Naive thymus-derived CD4-positive, alpha-beta T cell (primary cell): ENCODE measurements at regions not wholly inside any gene's neighbourhood (a gene's known extent, or its start where the extent isn't known, plus 50 kb on each side); places are given as distances from the start of the nearest gene placed in this dataset.

Experiments
- ATAC-seq: fragments of 150-1000 bp; cut with Tn5 transposase; 2 replicates; pipeline ENCODE4 v1.10.0; 2021; ENCODE audit warnings: mild to moderate bottlenecking, moderate library complexity
- CTCF ChIA-PET: fragments of 350-600 bp; sonication (Branson Sonifier 250); formaldehyde crosslinking; loops from one replicate; lab custom pipeline; 2021; ENCODE audit warnings: antibody characterized with exemption; lab: Charles Lee
- POLR2A ChIA-PET: fragments of 350-600 bp; sonication (Branson Sonifier 250); formaldehyde crosslinking; loops from one replicate; lab custom pipeline; 2021; ENCODE audit warnings: antibody characterized with exemption, inconsistent platforms; lab: Charles Lee
- DNase-seq, 9 donors: peaks; one replicate each; pipeline versions ENCODE4 v3.0.0 to v3.0.0-alpha.2; 2020 to 2022; ENCODE audit warnings: mixed read lengths in 1 of 9
- H3K27ac ChIP-seq: one replicate; pipeline ENCODE4 v1.7.0; 2013; ENCODE audit warnings: mild to moderate bottlenecking, low read depth, low read length, moderate library complexity
- H3K27me3 ChIP-seq, 2 donors: one replicate each; pipeline ENCODE4 v1.7.0; 2013; ENCODE audit warnings: low read length in 2 of 2, mild to moderate bottlenecking in 2 of 2, moderate library complexity in 2 of 2; ENCODE audit not compliant: control insufficient read depth in 2 of 2, insufficient read depth in 2 of 2
- H3K36me3 ChIP-seq, 3 experiments: 1 replicate in 2 of 3; 2 replicates in 1 of 3; pipeline ENCODE4 v1.7.0; 2013; ENCODE audit warnings: low read length in 3 of 3, mild to moderate bottlenecking in 3 of 3, moderate library complexity in 1 of 3; ENCODE audit not compliant: insufficient read depth in 3 of 3, control insufficient read depth in 2 of 3
- H3K4me1 ChIP-seq, 2 donors: one replicate each; pipeline ENCODE4 v1.7.0; 2013; ENCODE audit warnings: low read length in 2 of 2, mild to moderate bottlenecking in 2 of 2, moderate library complexity in 1 of 2; ENCODE audit not compliant: control insufficient read depth in 2 of 2, insufficient read depth in 2 of 2
- H3K4me3 ChIP-seq: 2 replicates; pipeline ENCODE4 v1.7.0; 2013; ENCODE audit warnings: mild to moderate bottlenecking, low read length
- H3K9me3 ChIP-seq, 3 experiments: 1 replicate in 2 of 3; 2 replicates in 1 of 3; pipeline ENCODE4 v1.7.0; 2013; ENCODE audit warnings: low read length in 3 of 3; ENCODE audit not compliant: control insufficient read depth in 2 of 3
- H3K27ac Mint-ChIP-seq, 9 donors: one replicate each; pipeline ENCODE4 v1.8.0; 2020 to 2022; ENCODE audit warnings: mixed read lengths in 9 of 9, mild to moderate bottlenecking in 8 of 9, moderate library complexity in 5 of 9, inconsistent platforms in 2 of 9
- H3K27me3 Mint-ChIP-seq, 5 donors: one replicate each; pipeline ENCODE4 v1.8.0; 2021 to 2022; ENCODE audit warnings: mixed read lengths in 5 of 5, mild to moderate bottlenecking in 1 of 5
- H3K36me3 Mint-ChIP-seq, 5 donors: one replicate each; pipeline ENCODE4 v1.8.0; 2020 to 2022; ENCODE audit warnings: mixed read lengths in 5 of 5, mild to moderate bottlenecking in 3 of 5, inconsistent platforms in 1 of 5
- H3K4me1 Mint-ChIP-seq, 7 donors: one replicate each; pipeline ENCODE4 v1.8.0; 2020 to 2022; ENCODE audit warnings: mixed read lengths in 7 of 7, mild to moderate bottlenecking in 3 of 7, inconsistent platforms in 1 of 7
- H3K4me3 Mint-ChIP-seq, 10 donors: one replicate each; pipeline ENCODE4 v1.8.0; 2020 to 2022; ENCODE audit warnings: mild to moderate bottlenecking in 10 of 10, mixed read lengths in 10 of 10, moderate library complexity in 6 of 10, inconsistent platforms in 2 of 10
- H3K9me3 Mint-ChIP-seq, 11 donors: one replicate each; pipeline ENCODE4 v1.8.0; 2020 to 2022; ENCODE audit warnings: mixed read lengths in 11 of 11, mild to moderate bottlenecking in 4 of 11, inconsistent platforms in 1 of 11, moderate library complexity in 1 of 11
- intact Hi-C, 2 donors: fragments of 100-400 bp; cut with micrococcal nuclease; formaldehyde crosslinking; loops; one replicate each; pipeline ENCODE4 v1.15.1; 2023

- H3K4me1 Mint-ChIP-seq, result peaks cover 0 to 2% (median 0%) of the 10 kb centered on the region in 7 donors
- no peaks in the 10 kb centered on the region for H3K36me3 ChIP-seq
- H3K9me3 Mint-ChIP-seq, result peaks cover 0 to 2% (median 0%) of the 10 kb centered on the region in 11 donors
- intact Hi-C loops, result no loop called here
- no peak overlapping the region for H3K4me3 Mint-ChIP-seq
- DNase-seq (no peak), ATAC-seq (no peak)
- H3K27me3 ChIP-seq, result no peaks in the 10 kb centered on the region
- H3K36me3 Mint-ChIP-seq, result no peaks in the 10 kb centered on the region
- H3K27ac ChIP-seq, result no peak overlapping the region
- H3K27ac Mint-ChIP-seq, result no peak overlapping the region
- H3K4me3 ChIP-seq, result no peak overlapping the region
- POLR2A ChIA-PET, result no interaction called here
- H3K9me3 ChIP-seq, result no peaks in the 10 kb centered on the region
- no peaks in the 10 kb centered on the region for H3K4me1 ChIP-seq
- CTCF ChIA-PET, result no interaction called here
- H3K27me3 Mint-ChIP-seq, result peaks cover 0 to 22% (median 0%) of the 10 kb centered on the region in 5 donors
These were observed 377.7 kb upstream of the IRX4 start for GRCh38 chr5:2260211-2261003.

GRCh38 chr5:2259494-2260107, 376.9 kb upstream of the IRX4 start:
- no peak overlapping the region for H3K27ac ChIP-seq
- no peak for DNase-seq
- no peaks in the 10 kb centered on the region for H3K4me1 ChIP-seq
- H3K4me3 ChIP-seq, result no peak overlapping the region
- H3K9me3 ChIP-seq, result no peaks in the 10 kb centered on the region
- CTCF ChIA-PET, result no interaction called here
- intact Hi-C loops, result no loop called here
- no peak overlapping the region for H3K4me3 Mint-ChIP-seq
- no peak overlapping the region for H3K27ac Mint-ChIP-seq
- H3K27me3 ChIP-seq, result no peaks in the 10 kb centered on the region
- H3K36me3 ChIP-seq, result no peaks in the 10 kb centered on the region
- peaks cover 0 to 2% (median 0%) of the 10 kb centered on the region in 11 donors for H3K9me3 Mint-ChIP-seq
- POLR2A ChIA-PET, result no interaction called here
- peaks cover 0 to 22% (median 0%) of the 10 kb centered on the region in 5 donors for H3K27me3 Mint-ChIP-seq
- ATAC-seq, result no peak
- H3K4me1 Mint-ChIP-seq, result peaks cover 0 to 3% (median 1%) of the 10 kb centered on the region in 7 donors
- no peaks in the 10 kb centered on the region for H3K36me3 Mint-ChIP-seq

- DNase-seq, result no peak
- no peaks in the 10 kb centered on the region for H3K9me3 ChIP-seq
These were observed 376.1 kb upstream of the IRX4 start for GRCh38 chr5:2258861-2259260.

GRCh38 chr5:2257326-2258244, 374.9 kb upstream of the IRX4 start:
- no peaks in the 10 kb centered on the region for H3K36me3 ChIP-seq
- ChIA-PET POLR2A (no interaction called here), CTCF (no interaction called here)
- intact Hi-C loops, result no loop called here
- no peaks in the 10 kb centered on the region for H3K9me3 ChIP-seq
- no peak overlapping the region for H3K27ac ChIP-seq
- H3K4me1 Mint-ChIP-seq, result peaks cover 0 to 10% (median 3%) of the 10 kb centered on the region in 7 donors
- ATAC-seq, result no peak
- H3K4me3 Mint-ChIP-seq, result no peak overlapping the region
- H3K27me3 Mint-ChIP-seq, result peaks cover 0 to 16% (median 0%) of the 10 kb centered on the region in 5 donors
- no peaks in the 10 kb centered on the region for H3K4me1 ChIP-seq
- peaks cover 0 to 4% (median 0%) of the 10 kb centered on the region in 11 donors for H3K9me3 Mint-ChIP-seq
- H3K4me3 ChIP-seq, result no peak overlapping the region
- H3K27ac Mint-ChIP-seq, result no peak overlapping the region
- H3K27me3 ChIP-seq, result no peaks in the 10 kb centered on the region
- H3K36me3 Mint-ChIP-seq, result no peaks in the 10 kb centered on the region
- DNase-seq, result no peak

More at GRCh38 chr5:2258861-2259260, 376.1 kb upstream of the IRX4 start:
- Mint-ChIP-seq H3K27ac (no peak overlapping the region), H3K4me1 (peaks cover 0 to 8% (median 3%) of the 10 kb centered on the region in 7 donors), H3K9me3 (peaks cover 0 to 4% (median 0%) of the 10 kb centered on the region in 11 donors), H3K36me3 (no peaks in the 10 kb centered on the region), H3K4me3 (no peak overlapping the region), H3K27me3 (peaks cover 0 to 19% (median 0%) of the 10 kb centered on the region in 5 donors)
- intact Hi-C loops, result no loop called here
- Histone ChIP-seq H3K36me3 (no peaks in the 10 kb centered on the region), H3K4me3 (no peak overlapping the region), H3K4me1 (no peaks in the 10 kb centered on the region), H3K27me3 (no peaks in the 10 kb centered on the region), H3K27ac (no peak overlapping the region)
- ChIA-PET CTCF (no interaction called here), POLR2A (no interaction called here)
- ATAC-seq, result no peak

- Histone ChIP-seq H3K27ac (no peak overlapping the region), H3K4me1 (no peaks in the 10 kb centered on the region), H3K36me3 (no peaks in the 10 kb centered on the region), H3K4me3 (no peak overlapping the region), H3K27me3 (no peaks in the 10 kb centered on the region), H3K9me3 (no peaks in the 10 kb centered on the region)
- CTCF ChIA-PET, result no interaction called here
- Mint-ChIP-seq H3K4me1 (peaks cover 0 to 10% (median 3%) of the 10 kb centered on the region in 7 donors), H3K36me3 (no peaks in the 10 kb centered on the region), H3K27me3 (peaks cover 0 to 20% (median 0%) of the 10 kb centered on the region in 5 donors), H3K27ac (no peak overlapping the region), H3K9me3 (peaks cover 0 to 2% (median 0%) of the 10 kb centered on the region in 11 donors), H3K4me3 (no peak overlapping the region)
- intact Hi-C loops, result no loop called here
- DNase-seq (no peak), ATAC-seq (no peak)
- POLR2A ChIA-PET, result no interaction called here
These were observed 374.1 kb upstream of the IRX4 start for GRCh38 chr5:2256691-2257280.

GRCh38 chr5:2255915-2256690, 373.4 kb upstream of the IRX4 start:
- Histone ChIP-seq H3K4me3 (no peak overlapping the region), H3K36me3 (no peaks in the 10 kb centered on the region), H3K27me3 (no peaks in the 10 kb centered on the region), H3K4me1 (no peaks in the 10 kb centered on the region), H3K27ac (no peak overlapping the region), H3K9me3 (no peaks in the 10 kb centered on the region)
- Mint-ChIP-seq H3K27me3 (peaks cover 0 to 20% (median 0%) of the 10 kb centered on the region in 5 donors), H3K27ac (no peak overlapping the region), H3K4me1 (peaks cover 0 to 10% (median 3%) of the 10 kb centered on the region in 7 donors), H3K9me3 (peaks cover 0 to 2% (median 0%) of the 10 kb centered on the region in 11 donors), H3K4me3 (no peak overlapping the region), H3K36me3 (no peaks in the 10 kb centered on the region)
- ATAC-seq (no peak), DNase-seq (no peak)
- POLR2A ChIA-PET, result no interaction called here
- CTCF ChIA-PET, result no interaction called here
- intact Hi-C loops, result no loop called here
